AG04450 (cell line): ENCODE measurements at regions not wholly inside any gene's neighbourhood (a gene's known extent, or its start where the extent isn't known, plus 50 kb on each side); places are given as distances from the start of the nearest gene placed in this dataset.
"Not testable (repeated sequence)": the region's sequence is repeated elsewhere in the genome, so short reads cannot be mapped to it uniquely, and the experiment has no call there.

Experiments
- CTCF ChIA-PET: fragments of 300-600, 350-600 bp; formaldehyde crosslinking; extraction: SDS; loops from one replicate; lab custom pipeline; 2022; ENCODE audit warnings: antibody characterized with exemption, inconsistent platforms; lab: Charles Lee
- POLR2A ChIA-PET: fragments of 350-600 bp; formaldehyde crosslinking; extraction: SDS; loops from one replicate; lab custom pipeline; 2021; ENCODE audit warnings: antibody characterized with exemption, inconsistent platforms; lab: Yijun Ruan, JAX
- DNase-seq: peaks from one replicate; pipeline ENCODE4 v3.0.0-alpha.2; 2011; ENCODE audit warnings: low read depth, low spot score
- H3K27ac ChIP-seq: one replicate; pipeline ENCODE4 v1.5.1; 2012; ENCODE audit warnings: low read depth, low read length, control low read depth
- H3K27me3 ChIP-seq: one replicate; pipeline ENCODE4 v1.6.0; 2012; ENCODE audit warnings: low read length; ENCODE audit not compliant: control insufficient read depth, insufficient read depth
- H3K4me3 ChIP-seq: 2 replicates; pipeline ENCODE4 v1.5.1; 2011; ENCODE audit warnings: mild to moderate bottlenecking, low read depth, low read length, control low read depth
- H3K9me3 ChIP-seq: 2 replicates; pipeline ENCODE4 v1.5.1; 2012; ENCODE audit warnings: low read length; ENCODE audit not compliant: control insufficient read depth, insufficient read depth
- CTCF ChIP-seq: IDR thresholded peaks from 2 replicates; pipeline ENCODE4 v1.5.1; 2011; ENCODE audit warnings: low read depth, low read length, control low read depth, inconsistent platforms

- Histone ChIP-seq H3K27ac (no peak overlapping the region), H3K27me3 (peaks cover 2% of the 10 kb centered on the region), H3K4me3 (no peak overlapping the region), H3K9me3 (no peaks in the 10 kb centered on the region)
- POLR2A ChIA-PET, result no interaction called here
- TF ChIP-seq CTCF, result no peak
- DNase-seq, result no peak
- CTCF ChIA-PET, result no interaction called here
These were observed 150.6 kb downstream of the IER5 start for GRCh38 chr1:181239086-181239485.

GRCh38 chr1:181246320-181246719 is 157.8 kb downstream of the IER5 start:
- POLR2A ChIA-PET, H3K9me3 ChIP-seq, CTCF ChIA-PET, H3K27ac ChIP-seq, H3K27me3 ChIP-seq, DNase-seq, H3K4me3 ChIP-seq: not testable (repeated sequence)

- H3K4me3 ChIP-seq, CTCF ChIA-PET, POLR2A ChIA-PET, H3K9me3 ChIP-seq, H3K27ac ChIP-seq, DNase-seq, H3K27me3 ChIP-seq: not testable (repeated sequence)
These were observed 159.9 kb downstream of the IER5 start for GRCh38 chr1:181248361-181248760.

GRCh38 chr1:181249186-181249585 is 160.7 kb downstream of the IER5 start:
- H3K27me3 ChIP-seq, result peaks cover 3% of the 10 kb centered on the region
- DNase-seq, result no peak
- no peaks in the 10 kb centered on the region for H3K9me3 ChIP-seq
- no peak for TF ChIP-seq CTCF
- POLR2A ChIA-PET, result no interaction called here
- H3K4me3 ChIP-seq, result no peak overlapping the region
- CTCF ChIA-PET, result no interaction called here
- no peak overlapping the region for H3K27ac ChIP-seq

GRCh38 chr1:181250038-181250437 is 161.5 kb downstream of the IER5 start:
- no peak overlapping the region for H3K4me3 ChIP-seq
- no peak for TF ChIP-seq CTCF
- POLR2A ChIA-PET, result no interaction called here

GRCh38 chr1:181251001-181251712 is 162.7 kb downstream of the IER5 start:
- TF ChIP-seq CTCF, result no peak
- Histone ChIP-seq H3K4me3 (no peak overlapping the region), H3K9me3 (no peaks in the 10 kb centered on the region), H3K27me3 (peaks cover 3% of the 10 kb centered on the region), H3K27ac (no peak overlapping the region)
- ChIA-PET POLR2A (no interaction called here), CTCF (no interaction called here)
- peak; percentile 10 for DNase-seq

More at GRCh38 chr1:181250038-181250437, 161.5 kb downstream of the IER5 start:
- no peak for DNase-seq
- Histone ChIP-seq H3K27me3 (peaks cover 3% of the 10 kb centered on the region), H3K27ac (no peak overlapping the region), H3K9me3 (no peaks in the 10 kb centered on the region)
- CTCF ChIA-PET, result no interaction called here
